Neural progenitor cell (in vitro differentiated cells): ENCODE measurements at regions not wholly inside any gene's neighbourhood (a gene's known extent, or its start where the extent isn't known, plus 50 kb on each side); places are given as distances from the start of the nearest gene placed in this dataset.

Source experiments
- EZH2 ChIP-seq: fragments of 200-600 bp; sonication (generic); IDR thresholded peaks from 2 replicates; pipeline ENCODE4 v1.6.1; 2017; ENCODE audit warnings: antibody characterized with exemption, mild to moderate bottlenecking, moderate library complexity
- TF ChIP-seq, protein P1 (sequence below): fragments of 200-600 bp; sonication (generic); IDR thresholded peaks from 2 replicates; pipeline ENCODE4 v1.5.1; 2017; ENCODE audit warnings: antibody characterized with exemption, mild to moderate bottlenecking

DNA sequence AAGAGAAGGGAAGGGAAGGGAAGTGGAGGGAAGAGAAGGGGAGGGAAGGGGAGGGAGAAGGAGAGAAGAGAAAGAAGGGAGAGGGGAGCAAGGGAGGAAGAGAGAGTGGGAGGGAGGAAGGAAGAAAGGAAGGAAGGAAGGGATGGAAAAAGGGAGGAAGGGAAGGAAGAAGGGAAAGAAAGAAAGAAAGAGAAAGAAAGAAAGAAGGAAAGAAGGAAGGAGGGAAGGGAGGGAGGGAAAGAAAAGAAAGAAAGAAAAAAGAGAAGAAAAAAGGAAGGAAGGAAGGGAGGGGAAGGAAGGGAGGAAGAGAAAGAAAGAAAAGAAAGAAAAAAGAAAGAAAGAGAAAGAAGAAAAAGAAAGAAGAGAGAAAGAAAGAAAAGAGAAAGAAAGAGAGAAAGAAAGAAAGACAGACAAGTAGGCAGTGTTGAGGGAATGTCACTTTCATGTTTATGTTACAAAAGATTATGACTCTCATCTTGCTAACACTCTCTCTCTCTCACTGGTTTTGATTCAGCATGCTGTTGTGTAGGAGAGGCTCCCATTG, 58.0 kb upstream of the ZNF804A start:
- TF ChIP-seq, protein P1, sequence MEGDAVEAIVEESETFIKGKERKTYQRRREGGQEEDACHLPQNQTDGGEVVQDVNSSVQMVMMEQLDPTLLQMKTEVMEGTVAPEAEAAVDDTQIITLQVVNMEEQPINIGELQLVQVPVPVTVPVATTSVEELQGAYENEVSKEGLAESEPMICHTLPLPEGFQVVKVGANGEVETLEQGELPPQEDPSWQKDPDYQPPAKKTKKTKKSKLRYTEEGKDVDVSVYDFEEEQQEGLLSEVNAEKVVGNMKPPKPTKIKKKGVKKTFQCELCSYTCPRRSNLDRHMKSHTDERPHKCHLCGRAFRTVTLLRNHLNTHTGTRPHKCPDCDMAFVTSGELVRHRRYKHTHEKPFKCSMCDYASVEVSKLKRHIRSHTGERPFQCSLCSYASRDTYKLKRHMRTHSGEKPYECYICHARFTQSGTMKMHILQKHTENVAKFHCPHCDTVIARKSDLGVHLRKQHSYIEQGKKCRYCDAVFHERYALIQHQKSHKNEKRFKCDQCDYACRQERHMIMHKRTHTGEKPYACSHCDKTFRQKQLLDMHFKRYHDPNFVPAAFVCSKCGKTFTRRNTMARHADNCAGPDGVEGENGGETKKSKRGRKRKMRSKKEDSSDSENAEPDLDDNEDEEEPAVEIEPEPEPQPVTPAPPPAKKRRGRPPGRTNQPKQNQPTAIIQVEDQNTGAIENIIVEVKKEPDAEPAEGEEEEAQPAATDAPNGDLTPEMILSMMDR = no peak
- no peak for TF ChIP-seq EZH2
